CD14-positive monocyte (primary cell): ENCODE measurements at regions not wholly inside any gene's neighbourhood (a gene's known extent, or its start where the extent isn't known, plus 50 kb on each side); places are given as distances from the start of the nearest gene placed in this dataset.

Experiments used
- DNase-seq, 3 donors: peaks; one replicate each; pipeline ENCODE4 v3.0.0-alpha.2; 2011 to 2022
- H2AFZ ChIP-seq: 2 replicates; pipeline ENCODE4 v1.6.0; 2012; ENCODE audit warnings: mild to moderate bottlenecking, low read depth, low read length, inconsistent platforms; ENCODE audit not compliant: insufficient read depth, poor library complexity, severe bottlenecking
- H3K27ac ChIP-seq, 2 donors: 1 replicate in 1 of 2; 2 replicates in 1 of 2; pipeline ENCODE4 v1.5.1; 2012 to 2013; ENCODE audit warnings: low read length in 2 of 2, control low read depth in 1 of 2, inconsistent platforms in 1 of 2, low read depth in 1 of 2, mild to moderate bottlenecking in 1 of 2
- H3K27me3 ChIP-seq, 2 donors: one replicate each; pipeline versions ENCODE4 v1.6.0 to v1.6.1; 2011 to 2013; ENCODE audit warnings: low read length in 2 of 2; ENCODE audit not compliant: control insufficient read depth in 2 of 2, insufficient read depth in 2 of 2
- H3K36me3 ChIP-seq, 2 donors: replicated peaks in 1 of 2; 1 replicate in 1 of 2; 2 replicates in 1 of 2; pipeline versions ENCODE4 v1.5.1 to v1.6.1; 2012 to 2013; ENCODE audit warnings: low read length in 2 of 2, control low read depth in 1 of 2, inconsistent platforms in 1 of 2, mild to moderate bottlenecking in 1 of 2; ENCODE audit not compliant: insufficient read depth in 2 of 2, control insufficient read depth in 1 of 2
- H3K4me1 ChIP-seq, 2 donors: 1 replicate in 1 of 2; 2 replicates in 1 of 2; pipeline versions ENCODE4 v1.5.1 to v1.6.1; 2012 to 2013; ENCODE audit warnings: low read length in 2 of 2, control low read depth in 1 of 2, inconsistent platforms in 1 of 2, mild to moderate bottlenecking in 1 of 2, moderate library complexity in 1 of 2; ENCODE audit not compliant: insufficient read depth in 2 of 2, control insufficient read depth in 1 of 2
- H3K4me2 ChIP-seq: replicated peaks from 2 replicates; pipeline ENCODE3; 2012; ENCODE audit warnings: low read length, moderate library complexity, mild to moderate bottlenecking; ENCODE audit not compliant: poor library complexity, severe bottlenecking; ENCODE audit errors: extremely low read depth
- H3K4me3 ChIP-seq, 3 experiments: fragments of 200-600 bp in 1 of 3; sonication (generic) in 1 of 3; replicated peaks in 1 of 3; 1 replicate in 2 of 3; 2 replicates in 1 of 3; pipeline ENCODE4 v1.5.1; 2011 to 2013; ENCODE audit warnings: low read length in 3 of 3, mild to moderate bottlenecking in 3 of 3, control low read depth in 2 of 3, low read depth in 2 of 3, inconsistent platforms in 1 of 3, moderate library complexity in 1 of 3
- H3K79me2 ChIP-seq: 2 replicates; pipeline ENCODE4 v1.6.0; 2012; ENCODE audit warnings: mild to moderate bottlenecking, control low read depth, inconsistent platforms, low read length, moderate library complexity; ENCODE audit not compliant: insufficient read depth
- H3K9ac ChIP-seq: 2 replicates; pipeline ENCODE4 v1.6.0; 2017; ENCODE audit warnings: low read length, mild to moderate bottlenecking; ENCODE audit not compliant: insufficient read depth, poor library complexity, severe bottlenecking
- H3K9me3 ChIP-seq, 2 donors: replicated peaks in 1 of 2; 1 replicate in 1 of 2; 2 replicates in 1 of 2; pipeline versions ENCODE4 v1.5.1 to v1.6.1; 2012 to 2013; ENCODE audit warnings: low read length in 2 of 2, control low read depth in 1 of 2; ENCODE audit not compliant: control insufficient read depth in 1 of 2, insufficient read depth in 1 of 2
- H4K20me1 ChIP-seq: 2 replicates; pipeline ENCODE4 v1.6.0; 2012; ENCODE audit warnings: mild to moderate bottlenecking, low read length, control low read depth, moderate library complexity; ENCODE audit not compliant: insufficient read depth
- H3K27ac Mint-ChIP-seq, 7 donors: one replicate each; pipeline ENCODE4 v1.8.0; 2020; ENCODE audit warnings: mild to moderate bottlenecking in 7 of 7, mixed read lengths in 7 of 7, moderate library complexity in 6 of 7, inconsistent platforms in 2 of 7
- H3K27me3 Mint-ChIP-seq, 3 donors: one replicate each; pipeline ENCODE4 v1.8.0; 2021 to 2022; ENCODE audit warnings: low read depth in 3 of 3, mild to moderate bottlenecking in 3 of 3, mixed read lengths in 3 of 3, moderate library complexity in 3 of 3, inconsistent platforms in 1 of 3
- H3K36me3 Mint-ChIP-seq, 2 donors: one replicate each; pipeline ENCODE4 v1.8.0; 2020; ENCODE audit warnings: mixed read lengths in 2 of 2, inconsistent platforms in 1 of 2, mild to moderate bottlenecking in 1 of 2
- H3K4me1 Mint-ChIP-seq: one replicate; pipeline ENCODE4 v1.8.0; 2020; ENCODE audit warnings: mild to moderate bottlenecking, mixed read lengths
- H3K4me3 Mint-ChIP-seq, 2 donors: one replicate each; pipeline ENCODE4 v1.8.0; 2020; ENCODE audit warnings: mild to moderate bottlenecking in 2 of 2, mixed read lengths in 2 of 2, moderate library complexity in 1 of 2
- H3K9me3 Mint-ChIP-seq, 7 donors: one replicate each; pipeline ENCODE4 v1.8.0; 2020 to 2022; ENCODE audit warnings: mixed read lengths in 7 of 7, mild to moderate bottlenecking in 6 of 7, moderate library complexity in 6 of 7, inconsistent platforms in 2 of 7
- CTCF ChIP-seq: fragments of 200-600 bp; IDR thresholded peaks from one replicate; pipeline ENCODE4 v1.8.0; 2022; ENCODE audit warnings: antibody characterized with exemption, mild to moderate bottlenecking
- WGBS: methylation state at CpG from one replicate; pipeline ENCODE4 v1.1.5; 2013; ENCODE audit warnings: missing lambda C conversion rate; ENCODE audit not compliant: insufficient coverage; 5-methylcytosine and 5-hydroxymethylcytosine counted together
- intact Hi-C, 2 donors: fragments of 100-400 bp; cut with micrococcal nuclease; formaldehyde crosslinking; loops; one replicate each; pipeline versions ENCODE4 v1.15.0 to v1.15.1; 2023

DNA sequence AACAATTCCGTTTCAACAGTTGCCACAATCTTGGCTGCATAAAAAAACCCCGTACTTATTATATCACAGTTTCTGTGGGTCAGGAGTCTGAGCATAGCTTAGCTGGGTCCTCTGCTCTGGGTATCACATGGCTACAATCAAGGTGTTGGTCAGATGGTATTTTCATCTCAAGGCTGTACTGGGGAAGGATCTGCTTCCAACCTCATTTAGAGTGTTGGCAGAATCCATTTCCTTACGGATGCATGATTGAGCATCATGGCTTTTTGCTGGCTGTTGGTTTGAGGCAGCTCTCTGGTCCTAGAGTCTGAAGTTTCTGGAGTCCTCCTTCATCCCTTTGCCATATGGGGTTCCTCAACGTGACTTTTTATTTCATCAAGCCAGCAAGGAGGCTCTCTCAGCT, 177.0 kb downstream of the HAPSTR1 start:
- no peak for DNase-seq
- Histone ChIP-seq H3K36me3 (no peaks in the 10 kb centered on the region), H3K4me1 (no peaks in the 10 kb centered on the region), H4K20me1 (no peaks in the 10 kb centered on the region), H3K9ac (no peak overlapping the region), H3K79me2 (no peaks in the 10 kb centered on the region), H3K4me3 (no peak overlapping the region), H3K27me3 (peaks cover 0 to 5% of the 10 kb centered on the region in 2 donors), H2AFZ (no peak overlapping the region), H3K27ac (no peak overlapping the region), H3K4me2 (no peak overlapping the region), H3K9me3 (no peaks in the 10 kb centered on the region)
- Mint-ChIP-seq H3K4me1 (peaks cover 4% of the 10 kb centered on the region), H3K36me3 (no peaks in the 10 kb centered on the region), H3K9me3 (peaks cover 0 to 5% (median 0%) of the 10 kb centered on the region in 7 donors), H3K27me3 (peaks cover 19 to 23% (median 21%) of the 10 kb centered on the region in 3 donors), H3K4me3 (peak overlapping the region in 1 of 2 donors; percentile 12), H3K27ac (no peak overlapping the region)
- intact Hi-C loops = no loop called here
- no peak for TF ChIP-seq CTCF
- 89% methylated on average over 2 of the region's 4 CpGs for WGBS

DNA sequence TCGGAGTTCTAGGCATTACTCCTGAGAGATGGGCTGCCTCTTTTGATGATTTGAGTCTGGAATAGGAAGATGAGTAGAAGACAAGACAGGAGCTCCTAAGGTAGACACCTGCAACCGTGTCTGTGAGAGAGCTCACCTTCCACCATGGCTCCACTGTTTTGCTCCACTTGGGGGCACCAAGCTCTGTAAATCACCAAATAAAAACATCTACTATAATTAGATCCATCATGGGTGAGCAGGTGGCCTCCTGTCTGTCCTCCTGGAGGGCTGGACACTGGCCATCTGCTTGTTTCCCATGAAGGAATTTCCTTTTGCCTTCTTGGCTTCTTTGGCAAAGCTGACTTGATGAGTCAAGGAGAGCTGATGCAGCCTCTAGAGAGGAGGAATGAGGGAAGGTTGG, 179.0 kb downstream of the HAPSTR1 start:
- H3K36me3 ChIP-seq = no peaks in the 10 kb centered on the region
- no peaks in the 10 kb centered on the region for H4K20me1 ChIP-seq
- Mint-ChIP-seq H3K4me3 (no peak overlapping the region), H3K9me3 (peaks cover 0 to 5% (median 0%) of the 10 kb centered on the region in 7 donors), H3K27me3 (peaks cover 11 to 23% (median 14%) of the 10 kb centered on the region in 3 donors), H3K27ac (no peak overlapping the region), H3K36me3 (no peaks in the 10 kb centered on the region), H3K4me1 (peaks cover under 1% of the 10 kb centered on the region)
- H3K4me2 ChIP-seq = no peak overlapping the region
- no peak for TF ChIP-seq CTCF
- H3K27me3 ChIP-seq = peaks cover 0 to 5% of the 10 kb centered on the region in 2 donors
- WGBS = no CpG with 5 or more reads among the region's 2 CpGs
- no peak overlapping the region for H3K4me3 ChIP-seq
- H3K4me1 ChIP-seq = no peaks in the 10 kb centered on the region
- no peak overlapping the region for H2AFZ ChIP-seq
- no peak overlapping the region for H3K9ac ChIP-seq
- no peak for DNase-seq
- intact Hi-C loops = no loop called here
- H3K9me3 ChIP-seq = no peaks in the 10 kb centered on the region
- no peak overlapping the region for H3K27ac ChIP-seq
- H3K79me2 ChIP-seq = no peaks in the 10 kb centered on the region
